HepG2 (cell line): ENCODE measurements at regions not wholly inside any gene's neighbourhood (a gene's known extent, or its start where the extent isn't known, plus 50 kb on each side); places are given as distances from the start of the nearest gene placed in this dataset.

Source experiments
- ATAC-seq: fragments of 200-7000 bp; cut with Tn5 transposase; 3 replicates; pipeline ENCODE4 v1.9.1; 2020; ENCODE audit warnings: mild to moderate bottlenecking, moderate library complexity
- BruUV-seq: library from RNA; stranded (reverse); fragments of 400-500 nt; replicated peaks from 2 replicates; lab custom pipeline; 2021; lab: Mats Ljungman, UMichigan
- CTCF ChIA-PET: fragments of 300-600 bp; formaldehyde crosslinking; extraction: SDS; loops from one replicate; lab custom pipeline; 2021; ENCODE audit warnings: low total read pairs, inconsistent platforms, low intra/inter-chr PET ratio; lab: Yijun Ruan, JAX
- POLR2A ChIA-PET: fragments of 350-600 bp; sonication (Branson Sonifier 250); formaldehyde crosslinking; loops from one replicate; lab custom pipeline; 2020; ENCODE audit warnings: antibody characterized with exemption, inconsistent platforms; lab: Yijun Ruan, JAX
- DNase-seq: peaks from one replicate; pipeline ENCODE4 v3.0.0-alpha.2; 2015; ENCODE audit warnings: low spot score
- FAIRE-seq: peaks from 3 replicates; lab custom pipeline; 2011; peaks lifted over from hg19 to GRCh38; lab: Jason Lieb, UNC
- H2AFZ ChIP-seq: one replicate; pipeline ENCODE4 v1.6.1; 2011; ENCODE audit warnings: low read length, inconsistent platforms
- H3K27ac ChIP-seq: fragments of 300-600 bp; 3 replicates; pipeline ENCODE4 v1.8.0; 2011; ENCODE audit warnings: mixed run types, mild to moderate bottlenecking, mixed read lengths, low read length, inconsistent platforms; ENCODE audit not compliant: insufficient read depth; ENCODE audit errors: extremely low read length
- H3K27me3 ChIP-seq, 2 experiments: fragments of 200-600 bp in 1 of 2; 2 replicates in 1 of 2; 3 replicates in 1 of 2; pipeline versions ENCODE4 v1.6.0 to v1.8.0; 2011; ENCODE audit warnings: low read length in 2 of 2, mild to moderate bottlenecking in 2 of 2, moderate library complexity in 2 of 2, inconsistent platforms in 1 of 2; ENCODE audit not compliant: insufficient read depth in 2 of 2, control insufficient read depth in 1 of 2
- H3K36me3 ChIP-seq, 2 experiments: fragments of 200-600 bp in 1 of 2; replicated peaks in 1 of 2; 2 replicates in 1 of 2; 3 replicates in 1 of 2; pipeline versions ENCODE4 v1.5.1 to v1.8.0; 2011; ENCODE audit warnings: low read length in 2 of 2, inconsistent platforms in 1 of 2; ENCODE audit not compliant: insufficient read depth in 2 of 2, control insufficient read depth in 1 of 2
- H3K4me1 ChIP-seq: 2 replicates; pipeline ENCODE4 v1.5.1; 2012; ENCODE audit warnings: low read length, inconsistent platforms; ENCODE audit not compliant: insufficient read depth
- H3K4me2 ChIP-seq: 2 replicates; pipeline ENCODE4 v1.6.0; 2011; ENCODE audit warnings: low read depth, low read length, inconsistent platforms
- H3K4me3 ChIP-seq, 3 experiments: fragments of 200-600 bp in 1 of 3; sonication (generic), shearing (Covaris generic) in 1 of 3; replicated peaks in 1 of 3; 2 replicates each; pipeline ENCODE4 v1.5.1; 2011 to 2016; ENCODE audit warnings: low read length in 3 of 3, inconsistent platforms in 2 of 3, low read depth in 2 of 3, mild to moderate bottlenecking in 2 of 3, control low read depth in 1 of 3, mixed read lengths in 1 of 3; ENCODE audit not compliant: insufficient read depth in 1 of 3
- H3K79me2 ChIP-seq: one replicate; pipeline ENCODE4 v1.6.1; 2011; ENCODE audit warnings: low read length, inconsistent platforms; ENCODE audit not compliant: insufficient read depth
- H3K9ac ChIP-seq: 2 replicates; pipeline ENCODE4 v1.6.0; 2011; ENCODE audit warnings: mild to moderate bottlenecking, low read depth, low read length, inconsistent platforms; ENCODE audit not compliant: insufficient read depth
- H3K9me3 ChIP-seq: 2 replicates; pipeline ENCODE4 v1.5.1; 2012; ENCODE audit warnings: mild to moderate bottlenecking, low read length
- H4K20me1 ChIP-seq: 2 replicates; pipeline ENCODE4 v1.6.0; 2011; ENCODE audit warnings: inconsistent platforms, mild to moderate bottlenecking, low read length, moderate library complexity; ENCODE audit not compliant: insufficient read depth
- HNRNPK ChIP-seq: fragments of 200-400 bp; formaldehyde crosslinking; IDR thresholded peaks from 2 replicates; pipeline ENCODE4 v1.6.1; 2018; ENCODE audit warnings: low read length, low read depth, moderate library complexity, mild to moderate bottlenecking; ENCODE audit not compliant: poor library complexity, severe bottlenecking
- HOXD1 ChIP-seq: sonication (generic); formaldehyde crosslinking; IDR thresholded peaks from 2 replicates; pipeline ENCODE4 v1.5.0; 2020; ENCODE audit warnings: missing genetic modification reagents
- SP140L ChIP-seq: sonication (generic); formaldehyde crosslinking; IDR thresholded peaks from 2 replicates; pipeline ENCODE4 v1.4.0; 2020; ENCODE audit warnings: missing genetic modification reagents, borderline replicate concordance
- STAT5B ChIP-seq: sonication (generic); formaldehyde crosslinking; IDR thresholded peaks from 2 replicates; pipeline ENCODE4 v1.4.0; 2020; ENCODE audit warnings: missing genetic modification reagents
- ZNF337 ChIP-seq: sonication (generic); formaldehyde crosslinking; IDR thresholded peaks from 2 replicates; pipeline ENCODE4 v1.5.1; 2020; ENCODE audit warnings: missing genetic modification reagents, low read depth, mild to moderate bottlenecking, borderline replicate concordance
- ZNF629 ChIP-seq: sonication (generic); formaldehyde crosslinking; conservative IDR thresholded peaks from 2 replicates; pipeline ENCODE4 v1.5.0; 2020; ENCODE audit warnings: missing genetic modification reagents
- ZNF674 ChIP-seq: sonication (generic); formaldehyde crosslinking; IDR thresholded peaks from 2 replicates; pipeline ENCODE4 v1.5.0; 2020; ENCODE audit warnings: low read depth, mild to moderate bottlenecking, missing genetic modification reagents
- WGBS: methylation state at CpG from one replicate; pipeline ENCODE4 v1.1.6; 2017; ENCODE audit warnings: low lambda C conversion rate; 5-methylcytosine and 5-hydroxymethylcytosine counted together
- in situ Hi-C: cut with HindIII; loops from 2 replicates; pipeline ENCODE4 v1.10.0; 2017; ENCODE audit warnings: low pct_unique_long_range_greater_than_20kb; ENCODE audit not compliant: extremely low pct_ligation_motif_present
- intact Hi-C: fragments of 100-400 bp; cut with micrococcal nuclease; formaldehyde crosslinking; loops from one replicate; pipeline ENCODE4 v1.10.0; 2022; ENCODE audit not compliant: unreplicated experiment
- TF ChIP-seq, protein P1 (sequence below): IDR thresholded peaks from 2 replicates; pipeline ENCODE4 v1.6.1; 2016; ENCODE audit warnings: mild to moderate bottlenecking
- TF ChIP-seq, protein P2 (sequence below): sonication (generic); formaldehyde crosslinking; IDR thresholded peaks from 2 replicates; pipeline ENCODE4 v1.5.0; 2020; ENCODE audit warnings: mild to moderate bottlenecking, missing genetic modification reagents, borderline replicate concordance
- TF ChIP-seq, protein P3 (sequence below): sonication (generic); formaldehyde crosslinking; IDR thresholded peaks from 2 replicates; pipeline ENCODE4 v1.4.0; 2020; ENCODE audit warnings: missing genetic modification reagents, borderline replicate concordance

GRCh38 chr5:5629607-5629978 lies 207.1 kb downstream of the ICE1 start:
- peaks cover 2% of the 10 kb centered on the region; the same call in 1 of the 2 replicates for H3K9me3 ChIP-seq
- H3K4me1 ChIP-seq: no peaks in the 10 kb centered on the region
- intact Hi-C loops: no loop called here
- H3K4me2 ChIP-seq: no peak overlapping the region
- in situ Hi-C loops: no loop called here
- H3K27ac ChIP-seq: no peak overlapping the region
- H4K20me1 ChIP-seq: no peaks in the 10 kb centered on the region
- no peak for FAIRE-seq
- no TSS peak for BruUV-seq
- ATAC-seq: no peak
- no peaks in the 10 kb centered on the region for H3K79me2 ChIP-seq
- no peak for DNase-seq
- POLR2A ChIA-PET: no interaction called here
- H2AFZ ChIP-seq: no peak overlapping the region
- H3K27me3 ChIP-seq: peaks cover 0 to 13% of the 10 kb centered on the region in 2 experiments; a peak in 2 of 5 replicates
- no peak overlapping the region for H3K4me3 ChIP-seq
- CTCF ChIA-PET: no interaction called here
- WGBS: 40% methylated on average over 4 of the region's 5 CpGs
- no peaks in the 10 kb centered on the region for H3K36me3 ChIP-seq
- TF ChIP-seq, protein P1, sequence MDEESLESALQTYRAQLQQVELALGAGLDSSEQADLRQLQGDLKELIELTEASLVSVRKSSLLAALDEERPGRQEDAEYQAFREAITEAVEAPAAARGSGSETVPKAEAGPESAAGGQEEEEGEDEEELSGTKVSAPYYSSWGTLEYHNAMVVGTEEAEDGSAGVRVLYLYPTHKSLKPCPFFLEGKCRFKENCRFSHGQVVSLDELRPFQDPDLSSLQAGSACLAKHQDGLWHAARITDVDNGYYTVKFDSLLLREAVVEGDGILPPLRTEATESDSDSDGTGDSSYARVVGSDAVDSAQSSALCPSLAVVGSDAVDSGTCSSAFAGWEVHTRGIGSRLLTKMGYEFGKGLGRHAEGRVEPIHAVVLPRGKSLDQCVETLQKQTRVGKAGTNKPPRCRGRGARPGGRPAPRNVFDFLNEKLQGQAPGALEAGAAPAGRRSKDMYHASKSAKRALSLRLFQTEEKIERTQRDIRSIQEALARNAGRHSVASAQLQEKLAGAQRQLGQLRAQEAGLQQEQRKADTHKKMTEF (CRISPR knock-in tag): no peak
- TF ChIP-seq, all 625 proteins: peak for 0
- no peak overlapping the region for H3K9ac ChIP-seq

DNA sequence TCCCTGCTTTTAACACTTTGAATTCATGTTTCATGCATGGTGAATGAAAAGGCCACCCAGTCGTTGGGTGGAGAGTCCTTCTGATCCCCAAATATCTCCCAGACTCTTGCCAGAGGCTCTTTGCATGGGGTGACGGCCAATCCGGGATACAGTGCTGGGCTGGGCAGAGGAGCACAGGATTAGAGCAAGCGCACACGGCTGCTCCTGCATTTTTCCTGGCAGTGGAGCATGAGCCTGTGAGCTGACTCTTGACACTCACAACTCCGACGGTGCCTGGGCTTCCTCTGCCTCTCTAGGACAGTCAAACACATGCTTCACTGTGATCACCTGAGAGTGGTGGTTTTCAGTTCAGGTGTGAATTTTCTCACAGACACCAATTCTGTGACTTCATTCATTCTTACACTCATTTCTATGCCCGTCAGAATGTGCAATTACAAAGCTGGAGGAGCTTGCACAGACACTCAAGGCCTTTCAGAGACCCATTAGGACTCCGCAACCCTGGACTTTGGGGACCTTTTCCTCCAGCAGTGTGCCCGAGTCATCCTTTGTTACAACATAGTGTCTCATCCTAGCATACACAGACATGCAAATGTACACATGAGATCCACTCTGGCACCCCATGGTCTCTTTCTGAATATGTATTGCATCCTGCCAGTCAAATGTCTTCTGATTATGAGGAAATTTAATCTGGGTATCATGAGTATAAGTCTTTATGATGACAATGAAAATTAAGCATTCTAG lies 206.6 kb downstream of the ICE1 start:
- H2AFZ ChIP-seq: no peak overlapping the region
- H3K4me3 ChIP-seq: no peak overlapping the region
- no peak overlapping the region for H3K27ac ChIP-seq
- H4K20me1 ChIP-seq: no peaks in the 10 kb centered on the region
- WGBS: 14% methylated on average over 5 of the region's 10 CpGs
- H3K27me3 ChIP-seq: peaks cover 0 to 13% of the 10 kb centered on the region in 2 experiments; a peak in 2 of 5 replicates
- no peak overlapping the region for H3K9ac ChIP-seq
- ATAC-seq: no peak
- in situ Hi-C loops (no loop called here), intact Hi-C loops (no loop called here)
- DNase-seq: no peak
- peaks cover 7% of the 10 kb centered on the region for H3K9me3 ChIP-seq
- CTCF ChIA-PET: no interaction called here
- POLR2A ChIA-PET: no interaction called here
- H3K4me1 ChIP-seq: no peaks in the 10 kb centered on the region
- no peaks in the 10 kb centered on the region for H3K79me2 ChIP-seq
- H3K4me2 ChIP-seq: no peak overlapping the region
- FAIRE-seq: no peak
- no TSS peak for BruUV-seq
- no peaks in the 10 kb centered on the region for H3K36me3 ChIP-seq
- TF ChIP-seq, protein P2, sequence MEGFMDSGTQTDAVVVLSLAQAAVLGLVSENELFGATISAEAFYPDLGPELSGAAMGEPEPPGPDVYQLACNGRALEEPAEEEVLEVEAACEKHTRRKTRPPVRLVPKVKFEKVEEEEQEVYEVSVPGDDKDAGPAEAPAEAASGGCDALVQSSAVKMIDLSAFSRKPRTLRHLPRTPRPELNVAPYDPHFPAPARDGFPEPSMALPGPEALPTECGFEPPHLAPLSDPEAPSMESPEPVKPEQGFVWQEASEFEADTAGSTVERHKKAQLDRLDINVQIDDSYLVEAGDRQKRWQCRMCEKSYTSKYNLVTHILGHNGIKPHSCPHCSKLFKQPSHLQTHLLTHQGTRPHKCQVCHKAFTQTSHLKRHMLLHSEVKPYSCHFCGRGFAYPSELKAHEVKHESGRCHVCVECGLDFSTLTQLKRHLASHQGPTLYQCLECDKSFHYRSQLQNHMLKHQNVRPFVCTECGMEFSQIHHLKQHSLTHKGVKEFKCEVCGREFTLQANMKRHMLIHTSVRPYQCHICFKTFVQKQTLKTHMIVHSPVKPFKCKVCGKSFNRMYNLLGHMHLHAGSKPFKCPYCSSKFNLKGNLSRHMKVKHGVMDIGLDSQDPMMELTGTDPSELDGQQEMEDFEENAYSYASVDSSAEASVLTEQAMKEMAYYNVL (CRISPR knock-in tag): no peak
- no peak for TF ChIP-seq SP140L
- TF ChIP-seq, protein P3, sequence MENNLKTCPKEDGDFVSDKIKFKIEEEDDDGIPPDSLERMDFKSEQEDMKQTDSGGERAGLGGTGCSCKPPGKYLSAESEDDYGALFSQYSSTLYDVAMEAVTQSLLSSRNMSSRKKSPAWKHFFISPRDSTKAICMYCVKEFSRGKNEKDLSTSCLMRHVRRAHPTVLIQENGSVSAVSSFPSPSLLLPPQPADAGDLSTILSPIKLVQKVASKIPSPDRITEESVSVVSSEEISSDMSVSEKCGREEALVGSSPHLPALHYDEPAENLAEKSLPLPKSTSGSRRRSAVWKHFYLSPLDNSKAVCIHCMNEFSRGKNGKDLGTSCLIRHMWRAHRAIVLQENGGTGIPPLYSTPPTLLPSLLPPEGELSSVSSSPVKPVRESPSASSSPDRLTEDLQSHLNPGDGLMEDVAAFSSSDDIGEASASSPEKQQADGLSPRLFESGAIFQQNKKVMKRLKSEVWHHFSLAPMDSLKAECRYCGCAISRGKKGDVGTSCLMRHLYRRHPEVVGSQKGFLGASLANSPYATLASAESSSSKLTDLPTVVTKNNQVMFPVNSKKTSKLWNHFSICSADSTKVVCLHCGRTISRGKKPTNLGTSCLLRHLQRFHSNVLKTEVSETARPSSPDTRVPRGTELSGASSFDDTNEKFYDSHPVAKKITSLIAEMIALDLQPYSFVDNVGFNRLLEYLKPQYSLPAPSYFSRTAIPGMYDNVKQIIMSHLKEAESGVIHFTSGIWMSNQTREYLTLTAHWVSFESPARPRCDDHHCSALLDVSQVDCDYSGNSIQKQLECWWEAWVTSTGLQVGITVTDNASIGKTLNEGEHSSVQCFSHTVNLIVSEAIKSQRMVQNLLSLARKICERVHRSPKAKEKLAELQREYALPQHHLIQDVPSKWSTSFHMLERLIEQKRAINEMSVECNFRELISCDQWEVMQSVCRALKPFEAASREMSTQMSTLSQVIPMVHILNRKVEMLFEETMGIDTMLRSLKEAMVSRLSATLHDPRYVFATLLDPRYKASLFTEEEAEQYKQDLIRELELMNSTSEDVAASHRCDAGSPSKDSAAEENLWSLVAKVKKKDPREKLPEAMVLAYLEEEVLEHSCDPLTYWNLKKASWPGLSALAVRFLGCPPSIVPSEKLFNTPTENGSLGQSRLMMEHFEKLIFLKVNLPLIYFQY (CRISPR knock-in tag): no peak
- TF ChIP-seq ZNF629: no peak
- no peak for TF ChIP-seq HOXD1 (CRISPR knock-in tag)
- no peak for TF ChIP-seq STAT5B
- no peak for TF ChIP-seq ZNF337 (CRISPR knock-in tag)
- TF ChIP-seq ZNF674 (CRISPR knock-in tag): no peak
- no peak for TF ChIP-seq HNRNPK
